22Rv1 (cell line): ENCODE measurements at regions not wholly inside any gene's neighbourhood (a gene's known extent, or its start where the extent isn't known, plus 50 kb on each side); places are given as distances from the start of the nearest gene placed in this dataset.

Source experiments
- H3K27ac ChIP-seq: fragments of 450-650 bp; 2 replicates; pipeline ENCODE4 v1.5.1; 2017
- CTCF ChIP-seq: fragments of 450-650 bp; IDR thresholded peaks from 2 replicates; pipeline ENCODE4 v1.5.1; 2017; ENCODE audit warnings: mild to moderate bottlenecking
- ZFX ChIP-seq: fragments of 450-650 bp; IDR thresholded peaks from 2 replicates; pipeline ENCODE4 v1.6.1; 2017; ENCODE audit warnings: antibody characterized with exemption, borderline replicate concordance

GRCh38 chr7:138169441-138169851, 93.2 kb downstream of the AKR1D1 start:
- H3K27ac ChIP-seq = no peak overlapping the region
- TF ChIP-seq CTCF (no peak), ZFX (no peak)

GRCh38 chr7:138170298-138170697, 94.0 kb downstream of the AKR1D1 start:
- no peak for TF ChIP-seq CTCF
- TF ChIP-seq ZFX = no peak
- no peak overlapping the region for H3K27ac ChIP-seq

- TF ChIP-seq ZFX (no peak), CTCF (no peak)
- H3K27ac ChIP-seq = no peak overlapping the region
Measured at GRCh38 chr7:138170959-138171703, 94.9 kb downstream of the AKR1D1 start.

DNA sequence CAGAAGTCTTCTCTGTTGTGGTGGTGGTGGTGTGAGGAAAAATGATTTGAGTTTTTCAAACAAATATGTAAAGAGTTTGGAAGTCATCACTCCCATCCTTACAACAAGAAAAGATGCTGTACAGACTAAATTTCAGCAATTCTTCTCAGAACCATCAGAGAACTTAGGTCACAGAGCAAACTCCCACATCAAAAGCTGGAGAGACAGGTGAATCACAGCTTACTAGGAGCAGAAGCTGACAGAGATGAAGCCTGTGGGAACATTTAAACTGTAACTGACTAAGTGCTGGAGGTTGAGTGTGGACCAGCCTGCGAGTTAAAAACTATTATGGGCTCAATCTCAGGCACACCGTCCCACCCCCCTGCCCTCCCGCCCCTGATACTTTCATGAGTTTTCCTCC, 97.3 kb downstream of the AKR1D1 start:
- TF ChIP-seq ZFX (no peak), CTCF (no peak)
- no peak overlapping the region for H3K27ac ChIP-seq

DNA sequence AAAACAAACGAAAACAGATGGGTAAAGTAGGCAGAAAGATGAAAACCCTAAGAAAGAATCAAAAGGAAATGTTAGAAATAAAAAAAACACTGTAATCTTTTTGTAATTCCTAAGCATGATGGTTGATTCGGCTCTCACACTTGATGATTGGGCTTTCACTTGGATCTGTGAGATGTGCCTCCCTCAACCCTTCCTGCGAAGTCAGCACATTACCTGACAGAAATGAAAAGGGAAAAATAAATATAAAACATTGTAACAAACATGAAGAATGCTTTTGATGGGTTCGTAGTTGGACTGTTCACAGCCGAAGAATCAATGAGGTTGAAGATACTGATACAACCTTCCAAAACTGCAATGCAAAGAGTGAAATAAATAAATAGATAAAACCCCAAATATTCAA, 99.8 kb downstream of the AKR1D1 start:
- TF ChIP-seq CTCF (no peak), ZFX (no peak)

DNA sequence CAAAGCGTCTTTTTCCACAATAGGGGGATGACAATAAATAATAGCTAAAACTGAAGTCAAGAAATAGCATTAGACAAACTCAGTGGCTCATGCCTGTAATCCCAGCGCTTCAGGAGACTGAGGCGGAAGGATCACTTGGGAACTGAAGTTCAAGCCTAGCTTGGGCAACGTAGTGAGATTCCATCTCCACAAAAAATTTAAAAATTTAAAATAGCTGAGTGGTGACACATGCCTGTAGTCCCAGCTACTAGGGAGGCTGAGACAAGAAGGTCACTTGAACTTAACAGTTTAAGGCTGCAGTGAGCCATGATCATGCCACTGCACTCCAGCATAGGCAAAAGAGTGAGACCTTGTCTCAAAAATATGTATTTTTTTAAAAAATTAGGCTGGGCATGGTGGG, 107.9 kb downstream of the AKR1D1 start:
- TF ChIP-seq ZFX (no peak), CTCF (no peak)
- H3K27ac ChIP-seq = no peak overlapping the region

More for the DNA sequence above, 99.8 kb downstream of the AKR1D1 start:
- no peak overlapping the region for H3K27ac ChIP-seq

DNA sequence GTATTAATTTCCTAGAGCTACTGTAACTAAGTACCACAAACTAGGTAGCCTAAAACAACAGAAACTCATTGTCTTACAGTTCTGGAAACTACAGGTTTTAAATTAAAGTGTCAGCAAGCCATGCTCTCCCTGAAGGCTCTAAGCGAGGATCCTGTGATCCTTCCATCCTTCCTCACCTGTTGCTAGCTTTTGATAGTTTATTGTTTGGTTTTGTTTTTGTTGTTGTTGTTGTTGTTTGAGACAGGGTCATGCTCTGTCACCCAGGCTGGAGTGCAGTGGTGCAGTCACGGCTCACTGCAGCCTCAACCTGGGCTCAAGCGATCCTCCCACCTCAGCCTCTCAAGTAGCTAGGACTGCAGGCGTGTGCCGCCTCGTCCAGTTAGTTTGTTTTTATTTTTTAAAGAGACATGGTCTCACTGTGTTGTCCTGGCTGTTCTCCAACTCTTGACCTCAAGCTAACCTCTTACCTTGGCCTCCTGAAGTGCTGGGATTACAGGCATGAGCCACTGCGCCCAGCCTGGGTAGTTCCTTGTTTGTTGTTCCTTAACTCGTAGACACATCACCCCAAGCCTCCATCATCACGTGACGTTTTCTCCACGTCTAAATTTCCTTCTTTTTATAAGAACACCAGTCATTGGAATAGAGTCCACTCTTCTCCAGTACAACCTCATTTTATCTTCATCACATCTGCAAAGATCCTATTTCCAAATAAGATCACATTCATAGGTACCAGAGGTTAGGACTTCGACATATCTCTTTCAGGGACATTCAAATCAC, 109.1 kb downstream of the AKR1D1 start:
- TF ChIP-seq CTCF = no peak
- TF ChIP-seq ZFX = no peak
- H3K27ac ChIP-seq = no peak overlapping the region
